Upper lobe of left lung (tissue), 6 donors: ENCODE measurements at regions not wholly inside any gene's neighbourhood (a gene's known extent, or its start where the extent isn't known, plus 50 kb on each side); places are given as distances from the start of the nearest gene placed in this dataset.

ENCODE experiments used
- ATAC-seq, 2 donors: fragments of 200-7000 bp; cut with Tn5 transposase; one replicate each; pipeline ENCODE4 v1.9.1; 2022; ENCODE audit warnings: mild to moderate bottlenecking in 2 of 2, moderate library complexity in 2 of 2; ENCODE audit not compliant: low FRiP score in 2 of 2
- DNase-seq, 2 donors: peaks; one replicate each; pipeline ENCODE4 v3.0.0-alpha.2; 2019 to 2020
- H3K27ac ChIP-seq, 4 donors: fragments of 200-600 bp; sonication (generic); one replicate each; pipeline ENCODE4 v1.5.1; 2016 to 2019
- H3K27me3 ChIP-seq, 4 donors: fragments of 200-600 bp; sonication (generic); one replicate each; pipeline ENCODE4 v1.5.1; 2017 to 2019
- H3K36me3 ChIP-seq, 4 donors: fragments of 200-600 bp; sonication (generic); one replicate each; pipeline ENCODE4 v1.5.1; 2016 to 2019
- H3K4me1 ChIP-seq, 4 donors: fragments of 200-600 bp; sonication (generic); one replicate each; pipeline ENCODE4 v1.5.1; 2018 to 2019
- H3K4me3 ChIP-seq, 4 donors: fragments of 200-600 bp; sonication (generic); one replicate each; pipeline ENCODE4 v1.5.1; 2017 to 2019; ENCODE audit warnings: mild to moderate bottlenecking in 2 of 4, moderate library complexity in 1 of 4
- H3K9me3 ChIP-seq, 4 donors: fragments of 200-600 bp; sonication (generic); one replicate each; pipeline ENCODE4 v1.5.1; 2018 to 2019
- EP300 ChIP-seq, 4 donors: sonication (generic); formaldehyde crosslinking; IDR thresholded peaks; one replicate each; pipeline ENCODE4 v1.5.1; 2017; ENCODE audit warnings: antibody characterized with exemption in 4 of 4, control low read depth in 2 of 4
- POLR2A ChIP-seq, 4 donors: fragments of 450-650 bp; IDR thresholded peaks; one replicate each; pipeline ENCODE4 v1.5.1; 2016 to 2017; ENCODE audit warnings: antibody characterized with exemption in 4 of 4, mild to moderate bottlenecking in 2 of 4
- POLR2AphosphoS5 ChIP-seq, 2 donors: sonication (generic); formaldehyde crosslinking; IDR thresholded peaks; one replicate each; pipeline ENCODE4 v1.5.1; 2017; ENCODE audit warnings: antibody characterized with exemption in 2 of 2
- WGBS, 2 donors: methylation state at CpG; one replicate each; pipeline ENCODE4 v1.1.5; 2017 to 2018; 5-methylcytosine and 5-hydroxymethylcytosine counted together
- TF ChIP-seq, protein P1 (sequence below), 6 experiments: fragments of 450-650 bp in 4 of 6; fragments of 200-600 bp in 2 of 6; sonication (generic) in 2 of 6; IDR thresholded peaks; one replicate each; pipeline ENCODE4 v1.5.1; 2016 to 2019; ENCODE audit warnings: antibody characterized with exemption in 6 of 6
- donor health status: DM: no; HTN: no; CAD: no; lungs with moderate emphysema.
- donor health status: DM: no; HTN: yes; CAD: no; lungs with severe emphysema.

DNA sequence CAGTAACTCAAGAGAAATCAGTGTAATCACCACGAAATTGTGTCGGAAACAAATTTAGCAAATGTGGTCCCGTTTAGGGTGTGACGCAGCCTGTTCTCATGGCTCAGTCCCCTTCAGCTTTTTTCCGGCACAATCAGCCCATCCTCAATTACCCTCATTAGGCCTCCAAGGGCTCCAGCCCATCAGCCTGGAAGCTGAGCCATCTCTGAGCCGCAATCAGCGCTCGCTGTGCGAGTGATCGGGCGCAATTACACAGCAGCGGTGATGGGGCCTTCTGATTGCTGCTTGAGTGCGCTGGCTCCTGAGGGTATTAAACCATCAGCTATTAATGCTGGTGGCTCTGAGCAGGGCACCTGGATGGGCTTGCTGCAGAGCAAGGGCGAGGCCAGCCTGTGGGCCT lies 55.6 kb downstream of the PLXNA1 start:
- TF ChIP-seq POLR2A (IDR thresholded peaks at IDR 0.05) (no peak), EP300 (IDR thresholded peaks at IDR 0.05) (no peak), POLR2AphosphoS5 (IDR thresholded peaks at IDR 0.05) (no peak)
- TF ChIP-seq, protein P1, sequence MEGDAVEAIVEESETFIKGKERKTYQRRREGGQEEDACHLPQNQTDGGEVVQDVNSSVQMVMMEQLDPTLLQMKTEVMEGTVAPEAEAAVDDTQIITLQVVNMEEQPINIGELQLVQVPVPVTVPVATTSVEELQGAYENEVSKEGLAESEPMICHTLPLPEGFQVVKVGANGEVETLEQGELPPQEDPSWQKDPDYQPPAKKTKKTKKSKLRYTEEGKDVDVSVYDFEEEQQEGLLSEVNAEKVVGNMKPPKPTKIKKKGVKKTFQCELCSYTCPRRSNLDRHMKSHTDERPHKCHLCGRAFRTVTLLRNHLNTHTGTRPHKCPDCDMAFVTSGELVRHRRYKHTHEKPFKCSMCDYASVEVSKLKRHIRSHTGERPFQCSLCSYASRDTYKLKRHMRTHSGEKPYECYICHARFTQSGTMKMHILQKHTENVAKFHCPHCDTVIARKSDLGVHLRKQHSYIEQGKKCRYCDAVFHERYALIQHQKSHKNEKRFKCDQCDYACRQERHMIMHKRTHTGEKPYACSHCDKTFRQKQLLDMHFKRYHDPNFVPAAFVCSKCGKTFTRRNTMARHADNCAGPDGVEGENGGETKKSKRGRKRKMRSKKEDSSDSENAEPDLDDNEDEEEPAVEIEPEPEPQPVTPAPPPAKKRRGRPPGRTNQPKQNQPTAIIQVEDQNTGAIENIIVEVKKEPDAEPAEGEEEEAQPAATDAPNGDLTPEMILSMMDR (IDR thresholded peaks at IDR 0.05): no peak
- H3K4me3 ChIP-seq: no peak overlapping the region
- H3K27ac ChIP-seq: no peak overlapping the region
- WGBS, 2 donors: 90 to 94% methylated on average over 12 to 14 of the region's 14 CpGs
- ATAC-seq (no peak), DNase-seq (peak in 1 of 2 donors; percentile 55)
- H3K36me3 ChIP-seq: peaks cover 0 to 13% (median 7%) of the 10 kb centered on the region in 4 donors
- H3K9me3 ChIP-seq: no peaks in the 10 kb centered on the region
- H3K27me3 ChIP-seq: no peaks in the 10 kb centered on the region
- peaks cover 0 to 24% (median 10%) of the 10 kb centered on the region in 4 donors for H3K4me1 ChIP-seq

DNA sequence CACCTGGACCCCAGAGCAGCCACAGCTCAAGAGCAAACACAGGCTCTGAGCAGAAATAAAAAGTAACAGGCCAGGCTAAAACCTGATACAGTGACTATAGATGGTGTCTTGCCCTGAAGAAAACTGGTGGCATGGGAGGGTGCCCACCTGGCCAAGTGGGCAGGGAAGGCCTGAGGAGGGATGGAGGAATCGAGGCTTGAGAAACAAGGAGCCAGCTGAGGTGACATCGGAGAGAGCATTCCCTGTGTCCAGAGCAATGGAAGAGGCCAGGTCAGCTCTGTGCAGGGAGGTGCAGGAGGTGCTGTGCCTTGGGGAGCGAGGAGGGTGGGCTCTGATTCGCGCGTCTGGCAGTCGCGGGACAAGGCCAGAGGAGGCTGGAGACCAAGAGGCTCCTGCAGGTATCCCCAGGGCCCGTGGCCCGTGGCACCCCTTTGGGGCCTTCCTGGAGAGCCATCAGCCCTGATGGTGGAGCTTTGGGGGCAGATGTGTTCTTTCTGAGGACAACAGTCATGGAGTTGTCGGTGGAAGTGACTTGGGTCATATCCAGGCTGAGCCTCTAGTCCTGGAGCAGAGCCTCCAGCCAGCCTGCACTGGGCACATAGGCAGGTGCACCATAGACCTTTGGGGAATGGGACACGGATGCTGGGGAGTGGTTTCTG lies 56.1 kb downstream of the PLXNA1 start:
- peaks cover 4 to 30% (median 16%) of the 10 kb centered on the region in 4 donors for H3K4me1 ChIP-seq
- ATAC-seq (no peak), DNase-seq (peak in 1 of 2 donors; percentile 73)
- TF ChIP-seq POLR2A (IDR thresholded peaks at IDR 0.05) (no peak), POLR2AphosphoS5 (IDR thresholded peaks at IDR 0.05) (no peak), EP300 (IDR thresholded peaks at IDR 0.05) (no peak)
- TF ChIP-seq, protein P1 (IDR thresholded peaks at IDR 0.05): no peak
- H3K36me3 ChIP-seq: peaks cover 0 to 7% (median 3%) of the 10 kb centered on the region in 4 donors
- H3K9me3 ChIP-seq: no peaks in the 10 kb centered on the region
- no peak overlapping the region for H3K4me3 ChIP-seq
- H3K27ac ChIP-seq: no peak overlapping the region
- H3K27me3 ChIP-seq: no peaks in the 10 kb centered on the region
- WGBS, 2 donors: 88 to 94% methylated on average over 11 to 12 of the region's 12 CpGs

- ATAC-seq: no peak
- Histone ChIP-seq H3K9me3 (no peaks in the 10 kb centered on the region), H3K36me3 (peaks cover 0 to 1% (median under 1%) of the 10 kb centered on the region in 4 donors), H3K27me3 (no peaks in the 10 kb centered on the region), H3K4me1 (peaks cover 4 to 31% (median 18%) of the 10 kb centered on the region in 4 donors), H3K27ac (no peak overlapping the region), H3K4me3 (no peak overlapping the region)
- DNase-seq: no peak
- 85 to 87% methylated on average over 7 to 9 of the region's 9 CpGs for WGBS, 2 donors
- no peak for TF ChIP-seq EP300 (IDR thresholded peaks at IDR 0.05)
- TF ChIP-seq, protein P1 (IDR thresholded peaks at IDR 0.05): no peak
- no peak for TF ChIP-seq POLR2AphosphoS5 (IDR thresholded peaks at IDR 0.05)
- no peak for TF ChIP-seq POLR2A (IDR thresholded peaks at IDR 0.05)
Observed at GRCh38 chr3:127039719-127040118, 56.8 kb downstream of the PLXNA1 start.

DNA sequence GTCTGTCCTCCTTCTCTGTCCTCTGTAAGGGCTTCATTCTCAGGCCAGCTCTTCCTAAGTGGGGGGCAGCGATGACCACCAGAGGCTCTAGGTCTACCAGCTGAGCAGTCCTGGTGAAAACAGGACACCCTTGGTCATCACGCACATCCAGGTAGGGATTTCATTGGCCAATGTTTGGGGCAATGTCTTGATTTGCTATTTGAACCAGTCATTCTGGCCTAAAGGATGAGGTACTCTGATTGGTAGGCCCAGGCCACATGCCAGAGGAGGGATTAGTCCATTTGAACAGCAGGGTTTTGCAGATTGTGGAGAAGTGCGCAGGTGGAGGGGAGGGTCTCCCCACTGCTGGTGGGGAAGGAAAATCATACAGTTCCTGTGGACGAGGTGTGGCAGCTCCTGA lies 57.3 kb downstream of the PLXNA1 start:
- Histone ChIP-seq H3K27me3 (no peaks in the 10 kb centered on the region), H3K4me3 (no peak overlapping the region), H3K9me3 (no peaks in the 10 kb centered on the region), H3K4me1 (peaks cover 4 to 30% (median 17%) of the 10 kb centered on the region in 4 donors), H3K36me3 (no peaks in the 10 kb centered on the region), H3K27ac (no peak overlapping the region)
- no peak for DNase-seq
- TF ChIP-seq EP300 (IDR thresholded peaks at IDR 0.05) (no peak), POLR2AphosphoS5 (IDR thresholded peaks at IDR 0.05) (no peak), POLR2A (IDR thresholded peaks at IDR 0.05) (no peak)
- TF ChIP-seq, protein P1 (IDR thresholded peaks at IDR 0.05): no peak
- ATAC-seq: no peak
- WGBS, 2 donors: 63 to 72% methylated on average over 2 to 4 of the region's 4 CpGs
